Activated naive CD8-positive, alpha-beta T cell treated with anti-CD3 and anti-CD28 coated beads, Interleukin-2, amount 10 ng/mL, durations not matched to agents 7 days and 5 days (primary cell): ENCODE measurements at regions not wholly inside any gene's neighbourhood (a gene's known extent, or its start where the extent isn't known, plus 50 kb on each side); places are given as distances from the start of the nearest gene placed in this dataset.
"Not testable (repeated sequence)": the region's sequence is repeated elsewhere in the genome, so short reads cannot be mapped to it uniquely, and the experiment has no call there.

ENCODE experiments used
- ATAC-seq: fragments of 150-1000 bp; cut with Tn5 transposase; one replicate; pipeline ENCODE4 v1.10.0; 2021; ENCODE audit warnings: low read depth, moderate library complexity
- POLR2A ChIA-PET: fragments of 350-600 bp; sonication (Branson Sonifier 250); formaldehyde crosslinking; loops from one replicate; lab custom pipeline; 2021; ENCODE audit warnings: antibody characterized with exemption; lab: Charles Lee
- DNase-seq: peaks from one replicate; pipeline ENCODE4 v3.0.0; 2021
- H3K27ac Mint-ChIP-seq: one replicate; pipeline ENCODE4 v1.8.0; 2022; ENCODE audit warnings: mild to moderate bottlenecking, mixed read lengths
- H3K27me3 Mint-ChIP-seq: one replicate; pipeline ENCODE4 v1.8.0; 2022; ENCODE audit warnings: mild to moderate bottlenecking, moderate library complexity, mixed read lengths
- H3K36me3 Mint-ChIP-seq: one replicate; pipeline ENCODE4 v1.8.0; 2021; ENCODE audit warnings: mild to moderate bottlenecking, mixed read lengths
- H3K4me1 Mint-ChIP-seq: one replicate; pipeline ENCODE4 v1.8.0; 2021; ENCODE audit warnings: mixed read lengths
- H3K4me3 Mint-ChIP-seq: one replicate; pipeline ENCODE4 v1.8.0; 2022; ENCODE audit warnings: mild to moderate bottlenecking, moderate library complexity, mixed read lengths
- H3K9me3 Mint-ChIP-seq: one replicate; pipeline ENCODE4 v1.8.0; 2021; ENCODE audit warnings: mixed read lengths

DNA sequence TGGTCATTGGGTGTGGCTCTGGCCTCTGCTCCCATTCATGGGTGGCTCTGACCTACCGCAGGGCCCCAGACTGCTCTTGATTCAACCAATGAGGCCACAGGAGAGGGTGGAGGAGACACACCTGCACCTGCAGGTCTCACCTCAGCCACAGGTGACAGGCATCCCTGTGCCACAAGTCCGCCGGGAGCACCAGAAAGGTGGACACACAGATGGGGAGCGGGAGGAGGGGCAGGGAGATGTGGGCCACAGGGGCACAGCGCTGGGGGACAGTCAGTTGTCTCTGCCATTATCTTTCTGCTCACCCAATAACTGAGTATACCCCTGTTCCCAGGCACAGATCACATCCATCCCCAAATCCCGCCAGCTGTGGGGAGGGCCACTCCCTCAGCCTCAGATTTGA lies 189.1 kb upstream of the SALL3 start:
- Mint-ChIP-seq H3K9me3 (no peaks in the 10 kb centered on the region), H3K4me1 (no peaks in the 10 kb centered on the region), H3K36me3 (no peaks in the 10 kb centered on the region), H3K27me3 (no peaks in the 10 kb centered on the region), H3K4me3 (no peak overlapping the region), H3K27ac (no peak overlapping the region)
- POLR2A ChIA-PET, result no interaction called here
- ATAC-seq (no peak), DNase-seq (no peak)

DNA sequence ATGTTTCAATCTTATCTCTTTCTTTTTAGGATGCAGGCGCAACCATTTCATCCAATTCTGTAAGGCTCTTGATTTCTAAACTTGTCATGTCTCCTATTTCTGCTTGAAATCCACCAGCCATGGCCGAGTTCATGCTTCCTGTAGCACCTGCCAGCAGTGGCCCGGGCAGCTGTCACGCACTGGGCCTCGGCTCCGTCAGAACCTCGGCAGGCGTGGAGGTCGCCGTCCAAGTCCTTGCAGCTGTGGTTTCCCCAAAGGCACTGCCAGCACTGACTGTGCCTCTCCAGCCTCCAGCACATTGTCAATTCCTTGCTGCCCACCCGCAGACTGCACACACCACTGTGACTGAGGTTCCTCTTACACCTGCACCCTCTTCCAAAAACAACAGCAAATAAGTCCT lies 188.7 kb upstream of the SALL3 start:
- DNase-seq (no peak), ATAC-seq (no peak)
- H3K4me3 Mint-ChIP-seq, result no peak overlapping the region
- no peaks in the 10 kb centered on the region for H3K9me3 Mint-ChIP-seq
- POLR2A ChIA-PET, result no interaction called here
- no peaks in the 10 kb centered on the region for H3K27me3 Mint-ChIP-seq
- no peaks in the 10 kb centered on the region for H3K36me3 Mint-ChIP-seq
- H3K27ac Mint-ChIP-seq, result no peak overlapping the region
- no peaks in the 10 kb centered on the region for H3K4me1 Mint-ChIP-seq

DNA sequence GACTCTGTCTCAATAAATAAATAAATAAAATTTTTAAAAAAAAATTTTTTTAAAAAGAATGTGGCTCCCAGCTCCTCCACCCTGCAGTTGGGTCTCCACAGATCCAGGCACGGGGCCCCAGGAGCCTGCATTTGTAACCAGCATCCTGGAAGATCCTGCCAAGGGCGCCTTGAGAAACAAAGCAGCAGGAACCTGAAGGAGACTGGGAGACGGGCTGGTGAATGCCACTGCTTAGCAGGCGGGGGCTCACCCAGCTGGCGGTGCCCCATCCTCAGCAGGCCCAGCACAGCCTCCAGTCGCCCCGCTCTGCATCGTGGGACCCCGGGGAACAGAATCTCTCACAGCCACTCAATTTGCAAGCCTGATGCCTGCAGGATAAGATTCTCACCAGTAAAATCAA lies 187.5 kb upstream of the SALL3 start:
- no peaks in the 10 kb centered on the region for H3K4me1 Mint-ChIP-seq
- ATAC-seq (no peak), DNase-seq (no peak)
- H3K27ac Mint-ChIP-seq, result no peak overlapping the region
- H3K9me3 Mint-ChIP-seq, result no peaks in the 10 kb centered on the region
- POLR2A ChIA-PET, result no interaction called here
- H3K27me3 Mint-ChIP-seq, result no peaks in the 10 kb centered on the region
- H3K4me3 Mint-ChIP-seq, result no peak overlapping the region
- H3K36me3 Mint-ChIP-seq, result no peaks in the 10 kb centered on the region

DNA sequence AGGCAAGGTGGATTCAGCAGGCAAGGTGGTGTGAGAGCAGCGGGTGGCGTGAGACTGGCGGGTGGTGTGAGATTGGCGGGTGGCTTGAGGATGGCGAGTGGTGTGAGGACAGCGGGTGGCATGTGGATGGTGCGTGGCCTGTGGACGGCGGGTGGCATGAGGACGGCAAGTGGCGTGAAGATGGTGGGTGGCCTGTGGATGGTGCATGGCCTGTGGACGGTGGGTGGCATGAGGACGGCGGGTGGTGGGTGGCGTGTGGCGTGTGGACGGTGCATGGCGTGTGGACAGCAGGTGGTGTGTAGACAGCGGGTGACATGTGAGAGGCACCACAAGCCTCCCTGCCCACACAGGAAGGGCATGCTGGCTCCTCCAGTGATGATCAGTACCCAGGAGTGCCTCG lies 186.9 kb upstream of the SALL3 start:
- no peak overlapping the region for H3K27ac Mint-ChIP-seq
- H3K36me3 Mint-ChIP-seq, result no peaks in the 10 kb centered on the region
- H3K4me3 Mint-ChIP-seq, result no peak overlapping the region
- no peak for DNase-seq
- H3K4me1 Mint-ChIP-seq, result no peaks in the 10 kb centered on the region
- no peak for ATAC-seq
- H3K9me3 Mint-ChIP-seq, result no peaks in the 10 kb centered on the region
- POLR2A ChIA-PET, result no interaction called here
- H3K27me3 Mint-ChIP-seq, result no peaks in the 10 kb centered on the region

DNA sequence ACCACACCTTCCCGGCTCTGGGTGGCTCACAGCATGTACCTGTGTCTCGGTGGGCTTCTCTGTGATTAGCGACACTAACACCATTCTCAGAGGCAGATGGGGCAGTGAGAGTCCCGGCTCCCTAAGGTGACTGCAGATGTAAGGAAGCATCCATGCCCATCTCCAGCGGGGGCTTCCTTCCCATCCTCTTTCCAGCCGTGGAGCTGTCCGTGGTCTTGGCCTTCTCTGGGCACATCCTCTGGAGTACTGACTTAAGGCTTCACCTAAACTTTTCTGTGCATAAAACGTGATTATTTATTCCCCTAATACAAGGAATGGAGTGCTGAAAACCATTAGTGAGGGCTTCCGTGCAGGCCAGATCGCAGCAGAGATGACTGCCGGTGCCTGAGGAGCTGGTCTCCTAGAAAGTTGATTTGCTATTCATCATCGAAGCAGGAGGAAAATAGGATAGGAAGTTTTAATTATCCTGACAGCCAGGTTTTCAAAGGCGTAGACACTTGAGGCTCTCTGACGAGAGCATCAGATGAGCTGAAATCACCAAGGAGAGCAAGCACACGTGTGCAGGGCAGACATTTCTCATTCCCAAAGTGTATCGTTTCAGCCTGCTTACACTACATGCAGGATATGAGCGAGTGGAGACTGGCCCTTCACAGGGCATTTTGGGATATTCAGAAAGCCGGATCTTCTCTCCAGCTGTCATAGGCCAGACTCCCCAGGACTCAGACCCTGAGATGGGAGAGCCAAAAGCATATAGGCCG lies 186.1 kb upstream of the SALL3 start:
- Mint-ChIP-seq H3K36me3 (no peaks in the 10 kb centered on the region), H3K4me1 (no peaks in the 10 kb centered on the region), H3K27ac (no peak overlapping the region), H3K27me3 (no peaks in the 10 kb centered on the region), H3K4me3 (no peak overlapping the region), H3K9me3 (no peaks in the 10 kb centered on the region)
- DNase-seq (no peak), ATAC-seq (no peak)
- POLR2A ChIA-PET, result no interaction called here

DNA sequence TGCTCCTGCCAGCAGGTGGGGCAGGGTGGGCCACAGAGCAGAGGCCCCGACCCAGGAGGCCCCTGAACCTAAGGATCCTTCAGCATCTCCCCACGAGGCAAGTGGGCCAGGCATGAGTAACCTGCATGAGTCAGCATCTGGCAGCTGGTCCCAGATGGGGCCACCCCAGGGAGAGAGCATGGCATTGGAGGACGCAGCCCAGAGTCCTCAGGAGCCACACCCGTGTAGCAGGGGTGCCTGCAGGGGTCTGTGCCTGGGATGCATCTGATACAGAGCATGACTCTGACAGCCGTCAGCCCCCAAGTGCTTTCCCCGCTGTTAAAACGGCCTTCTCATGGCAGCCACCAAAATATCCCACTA lies 185.6 kb upstream of the SALL3 start:
- no peaks in the 10 kb centered on the region for H3K36me3 Mint-ChIP-seq
- ATAC-seq (no peak), DNase-seq (no peak)
- no peak overlapping the region for H3K4me3 Mint-ChIP-seq
- POLR2A ChIA-PET, result no interaction called here
- no peak overlapping the region for H3K27ac Mint-ChIP-seq
- H3K9me3 Mint-ChIP-seq, result no peaks in the 10 kb centered on the region
- H3K4me1 Mint-ChIP-seq, result no peaks in the 10 kb centered on the region
- H3K27me3 Mint-ChIP-seq, result no peaks in the 10 kb centered on the region

DNA sequence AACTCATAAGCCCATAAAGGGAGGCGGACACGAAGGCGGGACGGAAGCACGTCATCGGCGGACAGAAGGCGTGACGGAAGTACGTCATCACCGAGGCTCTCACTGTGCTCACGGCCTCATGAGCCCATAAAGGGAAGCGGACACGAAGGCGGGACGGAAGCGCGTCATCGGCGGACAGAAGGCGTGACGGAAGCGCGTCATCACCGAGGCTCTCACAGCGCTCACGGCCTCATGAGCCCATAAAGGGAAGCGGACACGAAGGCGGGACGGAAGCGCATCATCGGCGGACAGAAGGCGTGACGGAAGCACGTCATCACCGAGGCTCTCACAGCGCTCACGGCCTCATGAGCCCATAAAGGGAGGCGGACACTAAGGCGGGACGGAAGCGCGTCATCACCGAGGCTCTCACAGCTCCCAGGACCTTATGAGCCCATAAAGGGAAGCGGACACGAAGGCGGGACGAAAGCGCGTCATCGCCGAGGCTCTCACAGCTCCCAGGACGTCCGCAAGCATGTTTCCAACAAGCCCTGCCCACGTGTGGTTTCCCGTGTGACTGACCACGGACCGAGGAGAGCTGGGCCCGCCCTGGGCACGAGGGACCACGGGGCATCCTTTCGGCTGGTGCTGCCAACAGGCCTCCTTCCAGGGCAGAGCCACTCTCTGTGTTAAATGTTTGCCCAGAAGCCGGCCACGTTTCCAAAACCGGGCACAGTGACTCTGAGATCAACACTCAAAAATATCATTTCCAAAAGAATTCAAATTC lies 182.7 kb upstream of the SALL3 start:
- Mint-ChIP-seq H3K9me3 (no peaks in the 10 kb centered on the region), H3K27me3 (no peaks in the 10 kb centered on the region), H3K27ac (no peak overlapping the region), H3K36me3 (no peaks in the 10 kb centered on the region), H3K4me3 (no peak overlapping the region), H3K4me1 (no peaks in the 10 kb centered on the region)
- DNase-seq, result no peak
- no peak for ATAC-seq
- POLR2A ChIA-PET, result no interaction called here

DNA sequence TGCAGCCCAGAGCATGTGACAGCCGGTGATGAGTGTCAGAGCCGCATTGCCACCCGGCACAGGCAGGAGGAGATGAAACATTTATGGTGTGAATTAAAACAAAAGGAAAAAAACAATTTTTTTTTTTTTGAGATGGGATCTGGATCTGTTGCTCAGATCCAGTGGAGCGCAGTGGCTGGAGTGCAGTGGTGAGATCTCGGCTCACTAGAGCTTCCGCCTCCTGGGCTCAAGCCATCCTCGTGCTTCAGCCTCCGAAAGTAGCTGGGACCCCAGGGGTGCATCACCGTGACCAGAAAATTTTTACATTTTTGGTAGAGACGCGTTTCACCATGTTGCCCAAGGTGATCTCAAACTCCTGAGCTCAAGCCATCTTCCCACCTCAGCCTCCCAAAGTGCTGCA lies 182.1 kb upstream of the SALL3 start:
- H3K27ac Mint-ChIP-seq, result no peak overlapping the region
- DNase-seq, result no peak
- no peaks in the 10 kb centered on the region for H3K4me1 Mint-ChIP-seq
- H3K4me3 Mint-ChIP-seq, result no peak overlapping the region
- H3K36me3 Mint-ChIP-seq, result no peaks in the 10 kb centered on the region
- POLR2A ChIA-PET, result no interaction called here
- no peak for ATAC-seq
- no peaks in the 10 kb centered on the region for H3K9me3 Mint-ChIP-seq
- no peaks in the 10 kb centered on the region for H3K27me3 Mint-ChIP-seq

DNA sequence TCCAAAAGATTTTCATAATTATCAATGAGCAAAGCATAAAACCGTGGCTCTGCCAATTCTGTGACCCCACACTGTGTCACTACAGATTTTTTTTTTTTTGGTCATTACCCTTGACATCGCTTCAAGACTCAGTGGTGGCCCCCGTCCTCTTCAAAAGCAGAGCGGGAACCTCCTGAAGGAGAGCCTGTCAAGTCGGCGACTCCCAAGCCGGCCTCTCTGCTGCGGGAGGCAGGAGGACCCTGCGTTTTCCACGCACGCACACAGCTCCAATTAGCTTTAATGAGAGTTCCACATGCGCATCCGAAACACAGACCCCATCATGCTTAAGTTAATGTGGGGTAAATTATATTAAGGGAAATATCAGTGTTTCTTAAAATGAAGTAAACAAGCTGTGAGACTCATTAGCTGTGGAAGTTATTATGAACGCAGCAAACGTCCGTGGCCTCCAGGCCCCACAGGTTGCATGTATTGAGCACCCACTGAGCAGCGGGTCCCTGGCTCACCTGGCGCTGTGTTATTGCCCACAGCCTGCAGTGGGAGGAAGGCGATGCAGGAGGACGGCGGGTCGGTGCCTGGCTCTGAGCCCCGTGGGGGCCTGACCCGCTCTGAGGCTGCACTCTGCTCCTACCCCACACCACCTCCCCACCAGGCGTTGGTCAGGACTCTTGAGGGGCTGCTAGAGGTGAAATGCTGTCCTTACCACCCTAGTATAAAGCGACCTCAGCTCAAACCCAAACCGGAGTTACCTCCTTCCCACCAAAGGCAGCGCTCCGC lies 181.0 kb upstream of the SALL3 start:
- Mint-ChIP-seq H3K27me3 (no peaks in the 10 kb centered on the region), H3K4me3 (no peak overlapping the region)
- no peak for DNase-seq

DNA sequence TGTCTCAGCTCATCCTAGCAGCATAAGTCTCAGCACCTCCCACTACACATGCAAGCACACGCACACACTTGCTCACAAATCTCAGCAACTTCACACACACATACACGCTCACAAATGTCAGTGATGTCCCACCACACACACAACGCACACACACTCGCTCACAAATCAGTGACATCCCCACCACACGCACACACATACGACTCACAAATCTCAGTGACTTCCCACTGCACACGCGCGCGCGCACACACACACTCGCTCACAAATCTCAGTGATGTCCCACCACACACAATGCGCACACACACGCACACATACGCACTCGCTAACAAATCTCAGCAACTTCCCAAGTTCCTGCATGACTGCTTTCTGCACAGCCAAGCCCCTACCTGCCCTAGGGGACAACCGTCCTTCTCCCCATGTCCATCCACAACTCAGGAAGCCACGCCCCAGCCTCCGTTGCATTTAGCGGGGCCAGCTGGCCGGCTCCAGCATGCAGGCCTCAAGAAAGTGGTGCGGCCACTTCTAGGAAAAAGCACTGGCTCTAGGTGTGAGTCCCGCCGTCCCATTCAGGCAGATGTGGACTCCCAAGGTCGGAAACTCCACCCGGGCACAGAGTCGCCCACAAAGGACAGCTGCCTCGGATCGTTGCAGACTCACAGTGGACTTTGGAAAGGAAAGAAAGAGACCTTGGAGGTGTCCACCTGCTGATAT lies 180.1 kb upstream of the SALL3 start:
- POLR2A ChIA-PET, result no interaction called here
- DNase-seq, result no peak
- Mint-ChIP-seq H3K9me3 (no peaks in the 10 kb centered on the region), H3K27ac (no peak overlapping the region), H3K4me3 (no peak overlapping the region), H3K27me3 (no peaks in the 10 kb centered on the region), H3K36me3 (no peaks in the 10 kb centered on the region), H3K4me1 (no peaks in the 10 kb centered on the region)
- ATAC-seq, result no peak

More for the DNA sequence above, 181.0 kb upstream of the SALL3 start:
- no peak for ATAC-seq
- POLR2A ChIA-PET, result no interaction called here
- Mint-ChIP-seq H3K36me3 (no peaks in the 10 kb centered on the region), H3K27ac (no peak overlapping the region), H3K4me1 (no peaks in the 10 kb centered on the region), H3K9me3 (no peaks in the 10 kb centered on the region)

DNA sequence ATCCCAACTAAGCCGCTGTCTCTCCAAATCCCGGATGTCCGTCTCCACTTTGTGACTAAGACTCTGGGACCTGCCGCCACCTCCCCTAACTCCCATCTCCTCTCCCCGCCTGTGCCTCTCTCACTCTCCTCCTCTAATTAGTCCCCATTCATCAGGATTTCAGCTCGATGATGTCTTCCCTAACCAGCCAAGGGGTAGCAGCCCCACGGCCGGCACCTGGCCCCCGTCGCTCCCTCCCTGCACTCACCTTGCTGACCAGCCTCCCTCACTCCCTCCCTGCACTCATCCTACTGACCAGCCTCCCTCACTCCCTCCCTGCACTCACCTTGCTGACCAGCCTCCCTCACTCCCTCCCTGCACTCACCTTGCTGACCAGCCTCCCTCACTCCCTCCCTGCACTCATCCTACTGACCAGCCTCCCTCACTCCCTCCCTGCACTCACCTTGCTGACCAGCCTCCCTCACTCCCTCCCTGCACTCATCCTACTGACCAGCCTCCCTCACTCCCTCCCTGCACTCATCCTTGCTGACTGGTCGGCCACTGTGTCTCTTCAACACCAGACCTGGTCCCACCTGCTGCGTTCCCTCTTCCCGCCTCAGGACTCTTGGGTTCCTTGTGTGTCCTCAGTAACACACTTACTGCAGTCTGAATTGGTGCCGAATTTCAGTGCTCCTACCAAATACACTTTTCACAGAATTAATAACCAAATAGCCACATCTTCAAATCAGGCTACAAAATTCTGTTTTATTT lies 179.3 kb upstream of the SALL3 start:
- H3K36me3 Mint-ChIP-seq, H3K9me3 Mint-ChIP-seq, H3K4me1 Mint-ChIP-seq, ATAC-seq, POLR2A ChIA-PET, H3K27me3 Mint-ChIP-seq, H3K27ac Mint-ChIP-seq, DNase-seq, H3K4me3 Mint-ChIP-seq: not testable (repeated sequence)

DNA sequence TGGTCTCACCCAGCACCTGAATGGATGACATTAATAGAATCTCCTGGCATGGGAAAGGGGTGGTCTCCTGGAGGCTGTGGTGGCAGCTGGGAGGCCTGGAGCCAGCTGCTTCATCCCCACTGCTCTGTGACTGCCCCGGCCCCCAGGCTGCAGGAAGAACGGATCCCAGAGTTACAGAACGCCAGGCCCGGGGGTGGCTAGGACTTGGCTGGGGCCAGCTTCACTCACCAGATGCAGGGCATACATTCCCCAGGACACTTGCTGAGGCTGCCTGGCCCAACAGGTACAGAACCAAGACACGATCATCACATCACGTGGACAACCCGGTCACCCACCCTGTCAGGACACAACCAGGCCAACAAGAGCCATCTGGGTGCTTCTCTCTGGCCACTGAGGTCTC lies 178.6 kb upstream of the SALL3 start:
- POLR2A ChIA-PET, result no interaction called here
- ATAC-seq (no peak), DNase-seq (no peak)
- no peaks in the 10 kb centered on the region for H3K9me3 Mint-ChIP-seq
- no peaks in the 10 kb centered on the region for H3K36me3 Mint-ChIP-seq
- H3K4me1 Mint-ChIP-seq, result no peaks in the 10 kb centered on the region
- no peak overlapping the region for H3K27ac Mint-ChIP-seq
- H3K27me3 Mint-ChIP-seq, result no peaks in the 10 kb centered on the region
- no peak overlapping the region for H3K4me3 Mint-ChIP-seq

DNA sequence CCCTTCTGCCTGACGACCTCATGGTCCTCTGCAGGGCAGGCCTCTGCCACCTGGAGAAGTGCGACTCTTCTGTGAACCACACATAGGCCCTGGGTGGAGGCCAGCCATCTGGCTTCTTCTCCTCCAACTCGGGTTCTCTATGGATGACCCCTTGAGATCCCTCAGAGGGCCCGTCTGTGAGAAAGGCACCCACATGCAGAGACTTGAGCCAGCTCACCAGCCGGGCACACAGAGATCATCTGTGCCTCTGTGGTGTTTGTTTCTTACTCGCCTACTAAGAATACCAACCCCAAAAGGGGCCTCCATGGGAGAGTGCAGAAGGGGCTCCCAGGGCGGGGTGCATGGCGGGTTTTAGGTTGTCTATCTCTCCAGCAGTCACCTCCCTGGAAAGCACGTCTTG lies 176.5 kb upstream of the SALL3 start:
- DNase-seq, result no peak
- no peaks in the 10 kb centered on the region for H3K4me1 Mint-ChIP-seq
- no peak for ATAC-seq
- no peaks in the 10 kb centered on the region for H3K27me3 Mint-ChIP-seq
- H3K27ac Mint-ChIP-seq, result no peak overlapping the region
- POLR2A ChIA-PET, result no interaction called here
- no peaks in the 10 kb centered on the region for H3K9me3 Mint-ChIP-seq
- no peaks in the 10 kb centered on the region for H3K36me3 Mint-ChIP-seq
- H3K4me3 Mint-ChIP-seq, result no peak overlapping the region
